ENCODE measurements at regions not wholly inside any gene's neighbourhood (a gene's known extent, or its start where the extent isn't known, plus 50 kb on each side); places are given as distances from the start of the nearest gene placed in this dataset.

DNA sequence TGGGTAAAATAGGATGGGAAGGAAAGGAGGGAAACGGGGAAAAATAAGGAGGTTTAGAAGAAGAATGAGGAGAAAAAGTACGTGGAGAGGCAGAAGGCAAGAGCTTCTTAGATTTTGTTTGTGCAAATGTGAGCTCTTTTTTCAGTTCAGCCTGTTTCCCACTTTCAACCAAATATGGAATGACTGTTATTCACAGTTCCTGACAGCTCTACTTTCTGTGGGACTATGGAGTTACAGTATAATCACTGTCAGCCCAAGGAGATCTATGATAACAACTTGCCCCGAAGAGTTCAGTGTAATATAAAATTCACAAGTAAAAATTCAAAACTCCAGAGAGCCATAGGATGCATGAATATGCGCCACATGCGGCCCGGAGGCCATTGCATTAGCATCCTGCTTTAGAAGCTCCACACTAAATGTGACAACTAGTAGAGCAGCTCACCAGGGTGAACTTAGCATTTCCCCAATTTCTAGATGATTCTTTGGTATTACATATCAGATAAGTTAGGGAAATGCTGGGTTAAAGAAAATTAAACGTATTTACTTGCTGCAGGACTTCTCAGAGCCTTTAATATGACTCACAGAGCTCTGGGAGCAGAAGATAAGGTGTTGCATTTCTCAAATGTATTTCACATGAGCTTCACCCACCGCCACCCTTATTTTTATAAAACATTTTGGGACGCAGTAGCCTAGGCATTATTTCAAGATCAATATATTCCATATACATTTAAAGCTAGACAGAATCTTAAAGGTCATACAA lies 234.6 kb downstream of the EBLN2 start:
- no peak for DNase-seq
- Histone ChIP-seq H2BK15ac (ENCODE audit: low read depth, low read length) (no peak overlapping the region), H2AFZ (ENCODE audit: low read length) (no peak overlapping the region), H3K79me1 (ENCODE audit: insufficient read depth, low read depth, low read length, poor library complexity, severe bottlenecking) (no peaks in the 10 kb centered on the region), H3K56ac (ENCODE audit: insufficient read length, low read depth, low read length) (no peak overlapping the region), H2BK12ac (ENCODE audit: insufficient read length, low read depth, low read length) (no peak overlapping the region), H3K14ac (ENCODE audit: insufficient read depth, low read length) (no peak overlapping the region), H3K4me1 (ENCODE audit: insufficient read depth, low read length) (no peaks in the 10 kb centered on the region), H2BK120ac (ENCODE audit: low read depth, low read length, poor library complexity, severe bottlenecking) (no peak overlapping the region), H3K23me2 (ENCODE audit: insufficient read length, low read depth, low read length, poor library complexity, severe bottlenecking) (no peaks in the 10 kb centered on the region), H3K23ac (ENCODE audit: insufficient read length, low read depth, low read length) (no peak overlapping the region), H3K27me3 (ENCODE audit: insufficient read depth, low read length) (no peaks in the 10 kb centered on the region), H3K79me2 (ENCODE audit: insufficient read depth, low read length) (no peaks in the 10 kb centered on the region), H3T11ph (ENCODE audit: low read length) (no peak overlapping the region), H2BK5ac (ENCODE audit: insufficient read length, low read length) (no peak overlapping the region), H3K4ac (ENCODE audit: low read depth, low read length) (no peak overlapping the region), H4K91ac (ENCODE audit: insufficient read length, low read depth, low read length) (no peak overlapping the region), H4K8ac (replicated peaks; ENCODE audit: insufficient read length, low read depth, low read length) (no peak overlapping the region), H2BK20ac (ENCODE audit: low read depth, low read length, poor library complexity, severe bottlenecking) (no peak overlapping the region), H3K4me2 (ENCODE audit: insufficient read depth, insufficient read length, low read length) (no peak overlapping the region), H3K9me3 (ENCODE audit: control insufficient read depth, low read depth, low read length) (no peaks in the 10 kb centered on the region), H2AK5ac (ENCODE audit: insufficient read length, low read length) (no peak overlapping the region), H4K20me1 (ENCODE audit: control insufficient read depth, insufficient read depth, insufficient read length) (no peaks in the 10 kb centered on the region), H4K5ac (ENCODE audit: insufficient read length, low read depth, low read length) (no peak overlapping the region), H3K9ac (ENCODE audit: extremely low read depth, insufficient read length, low read length) (no peak overlapping the region), H3K18ac (ENCODE audit: insufficient read length, low read depth, low read length) (no peak overlapping the region), H3K27ac (ENCODE audit: insufficient read length, low read depth, low read length) (no peak overlapping the region)
- WGBS (ENCODE audit: extremely low coverage, insufficient read length, low lambda C conversion rate), result 100% methylated on average over 2 of the region's 9 CpGs
- Mint-ChIP-seq H3K36me3 (ENCODE audit: insufficient read depth in 1 of 3, low read depth in 3 of 3) (no peaks in the 10 kb centered on the region), H3K4me1 (peaks cover 24 to 39% of the 10 kb centered on the region in 2 experiments), H3K27ac (no peak overlapping the region), H3K27me3 (ENCODE audit: low read depth) (no peaks in the 10 kb centered on the region), H3K9me3 (no peaks in the 10 kb centered on the region; a peak in 1 of 5 replicates), H3K4me3 (no peak overlapping the region)
- no peak for TF ChIP-seq CTCF (conservative IDR thresholded peaks at IDR 0.05)
